ENCODE measurements at regions not wholly inside any gene's neighbourhood (a gene's known extent, or its start where the extent isn't known, plus 50 kb on each side); places are given as distances from the start of the nearest gene placed in this dataset.

GRCh38 chr6:56765494-56765893 is 122.8 kb upstream of the DST start:
- no peak overlapping the region for H3K4ac ChIP-seq (ENCODE audit: low read depth, low read length)
- H3K9me3 Mint-ChIP-seq: no peaks in the 10 kb centered on the region
- H3K27me3 ChIP-seq (ENCODE audit: insufficient read depth, low read length): no peaks in the 10 kb centered on the region
- H4K8ac ChIP-seq (replicated peaks; ENCODE audit: insufficient read length, low read depth, low read length): no peak overlapping the region
- H3K56ac ChIP-seq (ENCODE audit: insufficient read length, low read depth, low read length): no peak overlapping the region
- no peak overlapping the region for H2BK120ac ChIP-seq (ENCODE audit: low read depth, low read length, poor library complexity, severe bottlenecking)
- H2AFZ ChIP-seq (ENCODE audit: low read length): no peak overlapping the region
- no peak overlapping the region for H4K5ac ChIP-seq (ENCODE audit: insufficient read length, low read depth, low read length)
- no peaks in the 10 kb centered on the region; the same call in 1 of the 2 replicates for H3K27me3 Mint-ChIP-seq (ENCODE audit: low read depth)
- peaks cover 0 to 3% (median 0%) of the 10 kb centered on the region in 3 experiments; a peak in 2 of 7 replicates for H3K36me3 Mint-ChIP-seq (ENCODE audit: insufficient read depth in 1 of 3, low read depth in 3 of 3)
- no peak overlapping the region for H3K4me2 ChIP-seq (ENCODE audit: insufficient read depth, insufficient read length, low read length)
- DNase-seq: no peak
- H2AK5ac ChIP-seq (ENCODE audit: insufficient read length, low read length): no peak overlapping the region
- H2BK12ac ChIP-seq (ENCODE audit: insufficient read length, low read depth, low read length): no peak overlapping the region
- H3K4me1 ChIP-seq (ENCODE audit: insufficient read depth, low read length): peaks cover 3% of the 10 kb centered on the region; the same call in 1 of the 2 replicates
- peaks cover 12% of the 10 kb centered on the region for H3K79me2 ChIP-seq (ENCODE audit: insufficient read depth, low read length)
- H3T11ph ChIP-seq (ENCODE audit: low read length): no peak overlapping the region
- no peak overlapping the region for H2BK15ac ChIP-seq (ENCODE audit: low read depth, low read length)
- H3K23ac ChIP-seq (ENCODE audit: insufficient read length, low read depth, low read length): no peak overlapping the region
- no CpG with 5 or more reads among the region's 2 CpGs for WGBS (ENCODE audit: extremely low coverage, insufficient read length, low lambda C conversion rate)
- H4K20me1 ChIP-seq (ENCODE audit: control insufficient read depth, insufficient read depth, insufficient read length): no peaks in the 10 kb centered on the region
- H3K18ac ChIP-seq (ENCODE audit: insufficient read length, low read depth, low read length): no peak overlapping the region
- no peak overlapping the region for H4K91ac ChIP-seq (ENCODE audit: insufficient read length, low read depth, low read length)
- H3K27ac ChIP-seq (ENCODE audit: insufficient read length, low read depth, low read length): no peak overlapping the region
- TF ChIP-seq CTCF (conservative IDR thresholded peaks at IDR 0.05): no peak
- H2BK5ac ChIP-seq (ENCODE audit: insufficient read length, low read length): no peak overlapping the region
- peaks cover 36 to 39% of the 10 kb centered on the region in 2 experiments for H3K4me1 Mint-ChIP-seq
- no peaks in the 10 kb centered on the region for H3K23me2 ChIP-seq (ENCODE audit: insufficient read length, low read depth, low read length, poor library complexity, severe bottlenecking)
- no peak overlapping the region for H3K4me3 Mint-ChIP-seq
- H3K9me3 ChIP-seq (ENCODE audit: control insufficient read depth, low read depth, low read length): no peaks in the 10 kb centered on the region
- no peak overlapping the region for H3K9ac ChIP-seq (ENCODE audit: extremely low read depth, insufficient read length, low read length)
- no peak overlapping the region for H3K27ac Mint-ChIP-seq
- H2BK20ac ChIP-seq (ENCODE audit: low read depth, low read length, poor library complexity, severe bottlenecking): no peak overlapping the region
- H3K14ac ChIP-seq (ENCODE audit: insufficient read depth, low read length): no peak overlapping the region
- H3K79me1 ChIP-seq (ENCODE audit: insufficient read depth, low read depth, low read length, poor library complexity, severe bottlenecking): peaks cover 4% of the 10 kb centered on the region
